NCI-H774 (cell line): ENCODE measurements at regions not wholly inside any gene's neighbourhood (a gene's known extent, or its start where the extent isn't known, plus 50 kb on each side); places are given as distances from the start of the nearest gene placed in this dataset.
A peak's percentile ranks its signal among the peaks of the same experiment; 100 is the strongest.

ENCODE experiments used
- DNase-seq: peaks from one replicate; lab custom pipeline; 2025; lab: John Stamatoyannopoulos, UW

DNA sequence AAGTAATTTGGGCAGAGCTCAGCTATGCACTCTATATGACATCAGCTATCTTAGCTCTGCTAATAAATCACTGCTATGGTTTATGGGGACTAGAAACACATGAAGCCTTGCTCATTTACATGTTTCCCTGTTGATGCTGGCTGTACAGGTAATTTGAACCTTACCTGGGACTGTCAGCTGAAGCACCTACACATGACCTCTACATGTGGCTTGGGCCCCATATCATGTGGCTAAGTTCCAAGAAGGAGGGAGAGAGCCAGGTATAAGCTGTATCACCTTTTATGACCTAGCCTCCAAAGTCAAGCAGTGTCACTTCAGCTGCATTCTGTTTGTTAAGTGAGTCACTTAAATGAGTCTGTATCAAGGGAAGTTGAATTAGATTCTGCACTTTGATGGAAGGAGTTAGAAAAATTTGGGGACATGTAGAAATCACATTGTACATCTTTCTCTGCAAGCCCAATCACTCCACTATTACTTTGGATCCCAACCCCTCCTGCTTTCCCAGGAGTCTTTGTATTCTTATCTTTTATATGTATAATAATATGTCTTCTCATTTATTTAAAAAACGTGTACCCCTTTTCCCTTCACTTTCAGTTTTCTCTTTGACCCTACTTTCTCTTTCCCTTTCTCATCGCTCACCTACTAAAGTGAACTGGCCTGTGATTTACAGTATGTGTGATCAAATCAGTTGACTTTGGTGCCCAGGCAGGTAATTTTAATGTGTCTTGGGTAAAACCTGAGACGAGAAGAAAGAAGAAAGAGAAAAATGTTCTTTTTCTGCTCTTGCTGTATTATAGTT is 53.4 kb upstream of the PRKACB start:
- DNase-seq: peak; percentile 18

DNA sequence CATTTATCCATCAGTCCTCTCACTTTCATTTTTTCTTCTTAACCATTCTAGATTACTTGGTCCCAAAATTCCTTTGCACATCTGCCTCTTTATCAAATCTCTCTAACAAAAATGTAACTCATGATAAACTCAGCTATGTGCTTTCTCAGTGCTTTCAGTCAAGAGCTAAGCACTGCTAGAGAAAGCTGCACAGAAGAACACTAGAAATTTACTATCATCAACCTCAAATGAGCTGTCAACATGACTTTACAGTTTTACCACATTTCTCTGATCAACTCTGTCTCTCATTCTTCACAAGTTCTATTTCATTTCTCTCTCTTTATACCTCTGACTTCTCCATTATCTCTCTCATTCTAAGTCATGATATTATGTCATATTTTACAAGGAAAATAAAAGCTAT is 54.2 kb upstream of the PRKACB start:
- no peak for DNase-seq

GRCh38 chr1:84089465-84089864 is 54.6 kb upstream of the PRKACB start:
- DNase-seq: no peak

- no peak for DNase-seq
These were observed 57.5 kb upstream of the PRKACB start for GRCh38 chr1:84086616-84087015.

DNA sequence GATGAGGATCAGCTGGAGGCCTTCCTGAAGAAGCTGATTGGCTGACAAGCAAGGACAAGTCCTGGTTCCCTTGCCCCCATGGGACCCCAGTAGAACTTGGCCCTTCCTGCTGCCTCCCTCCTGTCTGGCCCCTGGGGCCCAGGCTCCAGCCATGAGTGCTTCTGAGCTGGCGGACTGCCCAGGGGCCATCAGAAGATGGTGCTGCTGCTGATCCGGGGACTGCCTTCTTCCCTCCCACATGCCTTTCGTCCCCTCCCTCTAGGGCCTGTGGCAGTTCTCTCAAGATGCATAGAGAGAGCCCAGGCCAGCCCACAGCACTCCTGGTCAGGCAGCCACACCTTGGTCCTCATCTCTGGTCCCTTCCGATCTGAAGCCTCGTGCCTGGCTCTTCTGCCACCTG is 57.9 kb upstream of the PRKACB start:
- DNase-seq: no peak

- DNase-seq: no peak
These were observed 60.8 kb upstream of the PRKACB start for GRCh38 chr1:84083307-84083706.

- DNase-seq: no peak
These were observed 65.2 kb upstream of the PRKACB start for GRCh38 chr1:84078842-84079202.

DNA sequence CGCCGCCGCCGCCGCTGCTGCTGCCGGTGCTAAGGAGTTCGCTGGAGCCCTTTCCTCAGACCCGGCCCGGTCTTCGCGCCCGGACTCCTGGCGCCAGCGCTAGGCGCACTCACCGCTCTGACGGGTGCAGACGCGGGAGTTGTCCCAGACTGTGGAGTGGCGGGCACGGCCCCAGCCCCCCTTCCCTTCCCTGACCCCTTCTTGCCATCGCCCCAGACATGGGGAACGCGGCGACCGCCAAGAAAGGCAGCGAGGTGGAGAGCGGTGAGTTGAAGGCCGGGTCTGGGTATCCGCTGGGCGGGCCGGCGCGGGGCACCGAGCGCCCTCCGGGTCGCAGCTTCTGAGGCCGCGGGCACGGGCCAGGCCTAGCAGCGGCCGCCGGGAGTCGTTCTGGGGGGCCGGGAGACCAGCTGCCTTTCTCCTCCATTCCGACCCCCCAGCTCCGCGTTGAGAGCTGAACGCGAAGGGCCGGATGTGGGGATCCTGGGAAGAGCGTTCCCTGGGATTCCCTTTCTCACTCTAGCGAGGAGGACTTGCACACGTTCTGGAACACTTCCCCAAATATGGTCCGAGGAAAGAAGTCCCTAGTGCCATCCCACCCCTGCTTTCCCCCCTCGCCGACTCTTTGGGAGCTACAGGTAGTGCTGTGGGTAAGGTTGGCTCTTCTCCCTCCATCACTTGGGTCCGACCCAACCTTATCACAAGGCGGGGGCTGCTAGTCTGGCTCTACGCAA is 65.8 kb upstream of the PRKACB start:
- DNase-seq: peak; percentile 25

DNA sequence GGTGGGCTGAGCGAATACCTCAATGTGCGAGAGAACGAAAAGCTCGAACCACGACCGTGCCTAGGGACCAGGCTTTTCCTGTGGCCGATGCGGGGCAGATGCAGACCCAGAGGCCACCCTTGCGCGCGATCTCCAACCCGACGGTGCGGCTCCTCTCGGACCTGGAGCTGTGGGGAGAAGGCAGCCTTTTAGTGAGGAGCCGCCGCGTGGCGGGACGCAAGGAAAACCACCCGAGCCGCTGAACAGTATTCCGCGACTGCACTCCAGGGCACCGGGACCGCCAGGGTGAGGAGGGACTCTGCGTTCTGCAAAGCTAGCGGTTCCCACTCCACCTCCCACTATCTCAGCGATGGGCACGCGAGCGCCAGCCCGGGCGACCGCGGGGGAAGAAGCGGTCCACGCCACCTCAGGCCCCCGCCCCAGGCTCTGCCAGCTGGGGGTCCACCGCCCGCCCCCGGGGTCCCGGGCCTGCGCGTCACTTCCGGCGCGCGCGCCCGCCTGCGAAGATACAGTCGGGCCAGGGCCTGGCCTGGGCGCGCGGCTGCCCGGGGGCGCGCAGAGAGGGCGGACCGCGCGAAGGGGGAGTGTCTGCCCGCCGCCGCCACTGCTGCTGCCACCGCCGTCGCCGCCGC is 66.5 kb upstream of the PRKACB start:
- peak; percentile 74 for DNase-seq

DNA sequence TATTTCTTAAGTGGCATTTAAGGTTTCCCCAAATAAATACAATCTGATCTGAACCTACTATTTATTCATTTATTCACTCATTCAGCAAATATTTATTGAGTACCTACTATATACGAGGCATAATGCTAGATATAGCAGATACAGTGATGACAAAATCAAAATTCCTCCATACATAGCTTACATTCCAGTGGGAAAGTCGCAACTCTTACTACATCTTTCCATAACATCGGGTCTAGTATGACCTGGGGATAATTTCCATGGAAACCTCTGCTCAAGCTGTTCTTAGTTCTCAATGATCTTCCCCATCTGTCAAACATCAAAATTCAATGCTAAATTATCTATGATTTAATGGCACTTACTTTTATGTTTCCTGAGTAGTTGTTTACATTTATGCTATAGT is 70.8 kb upstream of the PRKACB start:
- no peak for DNase-seq

DNA sequence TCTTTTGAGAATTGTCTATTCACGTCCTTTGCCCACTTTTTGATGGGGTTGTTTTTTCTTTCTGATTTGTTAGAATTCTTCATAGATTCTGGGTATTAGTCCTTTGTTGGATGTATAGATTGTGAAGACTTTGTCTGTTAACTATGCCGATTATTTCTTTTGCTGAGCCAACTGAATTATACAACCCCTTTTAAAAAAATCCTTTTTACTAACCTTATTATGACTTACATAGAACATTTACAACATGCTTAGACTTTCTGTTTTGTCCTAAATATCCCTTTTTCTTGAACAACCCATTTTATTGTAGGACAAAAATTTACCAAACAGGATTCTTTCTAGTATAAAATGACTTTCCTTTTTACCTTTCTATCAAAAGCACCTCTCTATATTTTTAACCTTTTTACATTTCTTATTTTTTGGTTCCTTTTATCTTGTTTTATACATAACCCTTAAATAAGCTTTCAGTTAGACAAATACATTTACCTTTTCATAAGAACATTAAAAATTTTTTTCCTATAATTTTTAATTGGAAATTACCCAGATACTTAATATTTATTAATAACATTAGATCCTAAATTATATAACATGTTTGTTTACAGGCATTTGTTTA is 70.4 kb upstream of the TTLL7 start:
- DNase-seq: no peak

DNA sequence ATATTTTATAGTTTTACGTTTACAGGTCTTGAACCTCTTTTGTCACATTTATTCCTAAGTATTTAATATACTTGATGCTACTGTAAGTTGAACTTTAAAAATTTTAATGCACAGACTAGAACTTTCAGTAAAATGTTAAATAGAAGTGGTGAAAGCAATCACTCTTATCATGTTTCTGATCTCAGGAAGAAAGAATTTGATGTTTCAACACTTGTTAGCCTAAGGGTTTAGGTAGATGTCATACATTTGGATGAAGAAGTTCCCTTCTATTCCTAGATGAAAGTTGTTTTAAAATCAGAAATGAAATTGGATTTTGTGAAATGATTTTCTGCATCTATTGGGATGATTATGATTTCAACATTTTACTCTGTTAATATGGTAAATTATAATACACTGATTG is 63.6 kb upstream of the TTLL7 start:
- no peak for DNase-seq

DNA sequence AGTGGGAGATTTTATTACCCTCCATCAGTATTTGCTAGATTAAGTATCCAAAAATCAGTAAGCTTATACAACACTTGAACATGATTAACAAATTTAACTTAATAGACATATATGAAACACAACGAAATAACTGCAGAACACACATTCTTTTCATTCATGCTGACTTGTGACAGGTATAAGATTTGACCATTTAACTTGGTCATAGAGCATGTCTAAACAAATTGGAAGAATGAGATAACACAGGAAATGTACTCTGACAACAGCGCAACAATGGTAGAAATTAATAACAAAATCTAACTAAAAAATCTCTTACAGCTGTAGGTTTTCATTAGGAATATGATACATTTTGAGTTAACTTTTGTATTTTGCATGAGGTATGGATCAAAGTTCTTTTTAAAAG is 62.4 kb upstream of the TTLL7 start:
- no peak for DNase-seq

DNA sequence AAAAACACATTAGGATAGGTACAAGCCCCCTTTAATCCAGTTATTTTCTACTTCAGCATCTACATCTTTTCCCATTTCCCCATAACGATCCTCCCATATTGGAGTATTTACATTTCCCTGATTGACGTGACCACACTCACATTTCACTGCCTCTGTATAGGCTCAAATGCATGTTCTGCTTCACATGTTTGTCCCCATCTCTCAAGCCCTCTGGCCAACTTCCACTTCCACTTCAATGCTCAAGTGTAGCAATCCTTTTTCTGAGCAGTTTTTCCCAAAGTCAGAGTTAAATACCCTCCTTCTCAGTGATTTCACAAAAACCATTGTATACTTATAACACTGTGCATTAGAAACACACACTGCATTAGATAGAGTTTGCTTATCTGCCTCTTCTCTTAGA is 61.8 kb upstream of the TTLL7 start:
- DNase-seq: no peak

DNA sequence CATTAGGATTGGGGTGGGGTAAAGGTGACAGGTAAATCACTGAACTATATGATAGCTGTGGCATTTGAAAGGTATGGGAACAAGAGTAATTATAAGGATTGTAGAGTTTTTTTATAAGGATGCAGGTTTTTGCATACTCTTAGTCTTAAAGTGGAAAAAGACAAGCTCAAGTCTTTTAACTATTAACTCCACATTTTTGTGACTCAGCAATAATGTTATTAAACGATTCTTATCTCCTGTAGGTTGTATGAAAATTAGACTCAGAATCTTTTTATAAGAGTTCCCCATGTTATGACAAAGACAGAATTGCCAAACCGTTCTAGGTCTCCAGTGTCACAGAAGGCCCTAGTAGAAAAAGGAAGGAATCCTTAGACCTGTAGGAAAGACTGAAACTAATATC is 49.9 kb upstream of the TTLL7 start:
- DNase-seq: no peak
